GM21825 (cell line): ENCODE measurements at regions not wholly inside any gene's neighbourhood (a gene's known extent, or its start where the extent isn't known, plus 50 kb on each side); places are given as distances from the start of the nearest gene placed in this dataset.
"Not testable (repeated sequence)": the region's sequence is repeated elsewhere in the genome, so short reads cannot be mapped to it uniquely, and the experiment has no call there.

Experiments used
- ATAC-seq: cut with Tn5 transposase; IDR thresholded peaks from one replicate; pipeline ENCODE4 v1.9.1; 2021; ENCODE audit warnings: mild to moderate bottlenecking, moderate library complexity; ENCODE audit not compliant: unreplicated experiment

- ATAC-seq, result no peak
Measured at GRCh38 chr13:54004026-54004699, 975.5 kb downstream of the OLFM4 start.

- ATAC-seq, result no peak
Measured at GRCh38 chr13:54016542-54016941, 987.9 kb downstream of the OLFM4 start.

GRCh38 chr13:54018485-54018884 is 989.9 kb downstream of the OLFM4 start:
- ATAC-seq, result no peak

- ATAC-seq, result peak; percentile 99
Measured at GRCh38 chr13:54029226-54029625, 1000.6 kb downstream of the OLFM4 start.

- ATAC-seq, result no peak
Measured at GRCh38 chr13:54029720-54030119, 1001.1 kb downstream of the OLFM4 start.

- no peak for ATAC-seq
Measured at GRCh38 chr13:54033323-54033861, 1004.8 kb downstream of the OLFM4 start.

GRCh38 chr13:54034047-54034446 is 1005.4 kb downstream of the OLFM4 start:
- no peak for ATAC-seq

- not testable (repeated sequence) for ATAC-seq
Measured at GRCh38 chr13:54057416-54057815, 1028.8 kb downstream of the OLFM4 start.

GRCh38 chr13:54069958-54070357 is 1041.3 kb downstream of the OLFM4 start:
- not testable (repeated sequence) for ATAC-seq

GRCh38 chr13:54077569-54077968 is 1049.0 kb downstream of the OLFM4 start:
- ATAC-seq, result no peak

- no peak for ATAC-seq
Measured at GRCh38 chr13:54078271-54078870, 1049.8 kb downstream of the OLFM4 start.

GRCh38 chr13:54082309-54082708 is 1053.7 kb downstream of the OLFM4 start:
- not testable (repeated sequence) for ATAC-seq

GRCh38 chr13:54091884-54092283 is 1063.3 kb downstream of the OLFM4 start:
- no peak for ATAC-seq

- no peak for ATAC-seq
Measured at GRCh38 chr13:54092686-54093085, 1064.1 kb downstream of the OLFM4 start.

- ATAC-seq, result no peak
Measured at GRCh38 chr13:54110597-54110996, 1082.0 kb downstream of the OLFM4 start.

GRCh38 chr13:54124700-54125099 is 1096.1 kb downstream of the OLFM4 start:
- no peak for ATAC-seq

- not testable (repeated sequence) for ATAC-seq
Measured at GRCh38 chr13:54130931-54131330, 1102.3 kb downstream of the OLFM4 start.

GRCh38 chr13:54131433-54131832 is 1102.8 kb downstream of the OLFM4 start:
- ATAC-seq, result not testable (repeated sequence)

GRCh38 chr13:54132127-54132526 is 1103.5 kb downstream of the OLFM4 start:
- not testable (repeated sequence) for ATAC-seq

GRCh38 chr13:54132720-54133119 is 1104.1 kb downstream of the OLFM4 start:
- not testable (repeated sequence) for ATAC-seq

- ATAC-seq, result no peak
Measured at GRCh38 chr13:54133746-54134145, 1105.1 kb downstream of the OLFM4 start.

GRCh38 chr13:54144828-54145227 is 1116.2 kb downstream of the OLFM4 start:
- ATAC-seq, result no peak
